ENCODE measurements at regions not wholly inside any gene's neighbourhood (a gene's known extent, or its start where the extent isn't known, plus 50 kb on each side); places are given as distances from the start of the nearest gene placed in this dataset.

DNA sequence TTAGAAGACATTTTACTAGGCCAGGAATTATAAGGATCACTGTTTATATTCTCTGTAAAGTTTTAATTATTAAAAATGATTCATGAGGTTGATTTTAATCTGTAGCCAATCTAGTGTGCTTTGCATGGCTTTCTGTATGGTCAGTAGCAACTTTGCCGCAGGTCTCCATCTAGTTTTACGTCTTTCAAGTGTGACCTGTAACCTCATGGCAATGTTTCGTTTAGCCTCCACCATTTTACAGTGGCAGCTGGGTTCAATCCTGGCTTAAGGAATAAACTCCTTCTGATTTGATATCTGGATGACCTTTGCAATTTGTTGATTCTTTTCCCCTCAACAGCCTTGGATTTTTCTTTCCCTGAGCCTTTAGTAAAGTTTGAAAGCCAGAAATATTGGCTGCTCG is 434.5 kb upstream of the CDH9 start:
- TF ChIP-seq, protein P1, sequence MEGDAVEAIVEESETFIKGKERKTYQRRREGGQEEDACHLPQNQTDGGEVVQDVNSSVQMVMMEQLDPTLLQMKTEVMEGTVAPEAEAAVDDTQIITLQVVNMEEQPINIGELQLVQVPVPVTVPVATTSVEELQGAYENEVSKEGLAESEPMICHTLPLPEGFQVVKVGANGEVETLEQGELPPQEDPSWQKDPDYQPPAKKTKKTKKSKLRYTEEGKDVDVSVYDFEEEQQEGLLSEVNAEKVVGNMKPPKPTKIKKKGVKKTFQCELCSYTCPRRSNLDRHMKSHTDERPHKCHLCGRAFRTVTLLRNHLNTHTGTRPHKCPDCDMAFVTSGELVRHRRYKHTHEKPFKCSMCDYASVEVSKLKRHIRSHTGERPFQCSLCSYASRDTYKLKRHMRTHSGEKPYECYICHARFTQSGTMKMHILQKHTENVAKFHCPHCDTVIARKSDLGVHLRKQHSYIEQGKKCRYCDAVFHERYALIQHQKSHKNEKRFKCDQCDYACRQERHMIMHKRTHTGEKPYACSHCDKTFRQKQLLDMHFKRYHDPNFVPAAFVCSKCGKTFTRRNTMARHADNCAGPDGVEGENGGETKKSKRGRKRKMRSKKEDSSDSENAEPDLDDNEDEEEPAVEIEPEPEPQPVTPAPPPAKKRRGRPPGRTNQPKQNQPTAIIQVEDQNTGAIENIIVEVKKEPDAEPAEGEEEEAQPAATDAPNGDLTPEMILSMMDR (IDR thresholded peaks at IDR 0.05) = no peak
- TF ChIP-seq EZH2 (IDR thresholded peaks at IDR 0.05) (no peak), EZH2phosphoT487 (IDR thresholded peaks at IDR 0.05) (no peak)
